KMS-11 (cell line): ENCODE measurements at regions not wholly inside any gene's neighbourhood (a gene's known extent, or its start where the extent isn't known, plus 50 kb on each side); places are given as distances from the start of the nearest gene placed in this dataset.

Source experiments
- H2AFZ ChIP-seq: fragments of 200-600 bp; sonication (generic); 2 replicates; pipeline ENCODE4 v1.6.1; 2016; ENCODE audit warnings: antibody characterized with exemption, mixed run types, low read depth
- H3K27ac ChIP-seq: fragments of 200-600 bp; sonication (generic); 2 replicates; pipeline ENCODE4 v1.6.1; 2016; ENCODE audit warnings: mild to moderate bottlenecking, mixed run types
- H3K27me3 ChIP-seq: fragments of 200-600 bp; sonication (generic); 2 replicates; pipeline ENCODE4 v1.6.1; 2017; ENCODE audit warnings: mild to moderate bottlenecking, low read depth, mixed run types, moderate library complexity; ENCODE audit not compliant: insufficient read depth
- H3K36me3 ChIP-seq: fragments of 200-600 bp; sonication (generic); 2 replicates; pipeline ENCODE4 v1.6.1; 2017; ENCODE audit warnings: mild to moderate bottlenecking, mixed run types; ENCODE audit not compliant: insufficient read depth
- H3K4me1 ChIP-seq: fragments of 200-600 bp; sonication (generic); 2 replicates; pipeline ENCODE4 v1.6.1; 2016; ENCODE audit warnings: mild to moderate bottlenecking, low read depth, mixed run types; ENCODE audit not compliant: poor library complexity, severe bottlenecking
- H3K4me2 ChIP-seq: fragments of 200-600 bp; sonication (generic); 2 replicates; pipeline ENCODE4 v1.7.0; 2016; ENCODE audit warnings: mild to moderate bottlenecking, mixed run types
- H3K4me3 ChIP-seq: fragments of 200-600 bp; sonication (generic); IDR thresholded peaks from 2 replicates; pipeline ENCODE4 v1.6.1; 2017; ENCODE audit warnings: low read depth, low read length, mixed read lengths; ENCODE audit not compliant: insufficient read depth
- H3K79me2 ChIP-seq: fragments of 200-600 bp; sonication (generic); 2 replicates; pipeline ENCODE4 v1.6.1; 2016; ENCODE audit warnings: low read depth, mixed run types; ENCODE audit not compliant: insufficient read depth
- H3K9ac ChIP-seq: fragments of 200-600 bp; sonication (generic); 2 replicates; pipeline ENCODE4 v1.6.1; 2016; ENCODE audit warnings: mild to moderate bottlenecking, mixed run types
- H4K20me1 ChIP-seq: fragments of 200-600 bp; sonication (generic); 2 replicates; pipeline ENCODE4 v1.6.1; 2016; ENCODE audit warnings: mild to moderate bottlenecking, mixed run types; ENCODE audit not compliant: insufficient read depth
- CTCF ChIP-seq: fragments of 200-600 bp; sonication (generic); conservative IDR thresholded peaks from 2 replicates; pipeline ENCODE4 v1.6.1; 2017; ENCODE audit warnings: low read depth, mild to moderate bottlenecking, antibody characterized with exemption, low read length, moderate library complexity, mixed read lengths

- no peaks in the 10 kb centered on the region for H4K20me1 ChIP-seq
- no peak overlapping the region for H3K9ac ChIP-seq
- H3K4me2 ChIP-seq, result no peak overlapping the region
- no peak for TF ChIP-seq CTCF
- H3K27ac ChIP-seq, result no peak overlapping the region
- H3K36me3 ChIP-seq, result no peaks in the 10 kb centered on the region
- no peaks in the 10 kb centered on the region for H3K79me2 ChIP-seq
- no peaks in the 10 kb centered on the region for H3K27me3 ChIP-seq
- H3K4me3 ChIP-seq, result no peak overlapping the region
- no peaks in the 10 kb centered on the region for H3K4me1 ChIP-seq
- no peak overlapping the region for H2AFZ ChIP-seq
These were observed 60.5 kb upstream of the SLC5A12 start for GRCh38 chr11:26782220-26782965.

GRCh38 chr11:26783997-26784396, 62.1 kb upstream of the SLC5A12 start:
- H3K4me3 ChIP-seq, result no peak overlapping the region
- no peak for TF ChIP-seq CTCF
- H3K36me3 ChIP-seq, result no peaks in the 10 kb centered on the region
- no peaks in the 10 kb centered on the region for H3K27me3 ChIP-seq
- no peak overlapping the region for H3K4me2 ChIP-seq
- H3K4me1 ChIP-seq, result no peaks in the 10 kb centered on the region
- H4K20me1 ChIP-seq, result no peaks in the 10 kb centered on the region
- no peaks in the 10 kb centered on the region for H3K79me2 ChIP-seq
- H3K27ac ChIP-seq, result no peak overlapping the region
- no peak overlapping the region for H3K9ac ChIP-seq
- H2AFZ ChIP-seq, result no peak overlapping the region

DNA sequence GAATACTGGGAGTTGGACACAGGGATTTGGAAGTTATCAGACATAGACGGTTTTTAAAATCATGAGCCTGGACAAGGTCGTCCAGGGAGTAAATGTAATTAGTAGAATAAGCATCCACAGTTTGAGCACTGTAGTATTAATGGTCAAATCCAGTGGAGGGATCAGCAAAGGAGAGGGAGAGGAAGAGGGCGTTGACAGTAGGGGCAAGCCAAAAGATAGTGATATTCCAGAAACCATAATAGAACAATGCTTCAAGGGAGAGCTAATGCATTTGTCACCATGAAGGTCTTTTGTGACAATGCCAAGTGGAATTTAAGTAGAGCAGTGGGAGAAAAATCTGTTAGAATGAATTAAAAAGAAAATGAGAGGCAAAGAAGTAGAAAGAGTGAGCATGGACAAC, 68.9 kb upstream of the SLC5A12 start:
- Histone ChIP-seq H3K27me3 (no peaks in the 10 kb centered on the region), H3K4me1 (no peaks in the 10 kb centered on the region), H3K4me3 (no peak overlapping the region), H3K36me3 (no peaks in the 10 kb centered on the region), H2AFZ (no peak overlapping the region), H3K27ac (no peak overlapping the region), H3K9ac (no peak overlapping the region), H4K20me1 (no peaks in the 10 kb centered on the region), H3K79me2 (no peaks in the 10 kb centered on the region), H3K4me2 (no peak overlapping the region)
- TF ChIP-seq CTCF, result no peak

DNA sequence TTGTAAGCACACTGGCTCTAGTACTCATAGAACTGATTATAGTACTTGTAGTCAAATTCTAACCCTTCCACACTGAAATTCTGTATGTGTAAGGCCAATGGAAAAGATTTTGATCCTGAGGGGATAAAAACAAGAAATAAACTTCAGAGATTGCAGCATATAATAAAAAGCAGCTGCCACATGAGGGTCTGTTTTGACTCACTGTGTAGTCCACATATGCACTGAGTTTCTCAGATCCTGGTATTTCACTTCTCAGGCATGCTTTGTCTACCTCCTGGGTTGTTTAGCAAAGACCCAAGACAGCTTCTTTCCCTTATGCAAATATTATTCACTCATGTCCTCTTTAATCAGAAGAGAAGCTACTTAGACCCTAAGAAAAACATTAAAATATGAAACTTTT, 71.1 kb upstream of the SLC5A12 start:
- Histone ChIP-seq H3K36me3 (no peaks in the 10 kb centered on the region), H3K27me3 (no peaks in the 10 kb centered on the region), H3K4me1 (no peaks in the 10 kb centered on the region), H2AFZ (no peak overlapping the region), H4K20me1 (no peaks in the 10 kb centered on the region), H3K79me2 (no peaks in the 10 kb centered on the region), H3K4me2 (no peak overlapping the region), H3K9ac (no peak overlapping the region), H3K4me3 (no peak overlapping the region), H3K27ac (no peak overlapping the region)
- no peak for TF ChIP-seq CTCF
